Amniotic epithelial cell (primary cell): ENCODE measurements at regions not wholly inside any gene's neighbourhood (a gene's known extent, or its start where the extent isn't known, plus 50 kb on each side); places are given as distances from the start of the nearest gene placed in this dataset.
"Not testable (repeated sequence)": the region's sequence is repeated elsewhere in the genome, so short reads cannot be mapped to it uniquely, and the experiment has no call there.

Source experiments
- DNase-seq: peaks from one replicate; pipeline ENCODE4 v3.0.0-alpha.2; 2010; ENCODE audit warnings: low read depth

DNA sequence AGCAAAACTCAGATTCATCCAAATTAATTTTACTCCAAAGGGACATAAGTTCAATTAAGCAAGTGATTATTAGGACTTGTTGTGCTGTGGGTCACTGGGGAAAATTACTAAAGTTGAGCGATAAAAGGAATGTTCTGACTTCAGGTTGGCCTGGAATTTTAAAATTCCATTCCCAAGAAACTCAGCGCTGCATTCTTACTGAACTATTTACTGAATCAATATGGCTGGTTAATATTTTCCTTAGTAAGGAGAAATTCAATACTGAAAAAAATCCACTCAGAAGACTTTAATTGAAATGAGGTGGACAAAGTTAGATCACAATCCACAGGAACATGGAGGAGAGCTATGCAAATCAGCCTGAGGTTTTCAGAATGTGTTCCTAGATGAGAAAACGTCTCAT lies 578.9 kb upstream of the NR5A2 start:
- no peak for DNase-seq

DNA sequence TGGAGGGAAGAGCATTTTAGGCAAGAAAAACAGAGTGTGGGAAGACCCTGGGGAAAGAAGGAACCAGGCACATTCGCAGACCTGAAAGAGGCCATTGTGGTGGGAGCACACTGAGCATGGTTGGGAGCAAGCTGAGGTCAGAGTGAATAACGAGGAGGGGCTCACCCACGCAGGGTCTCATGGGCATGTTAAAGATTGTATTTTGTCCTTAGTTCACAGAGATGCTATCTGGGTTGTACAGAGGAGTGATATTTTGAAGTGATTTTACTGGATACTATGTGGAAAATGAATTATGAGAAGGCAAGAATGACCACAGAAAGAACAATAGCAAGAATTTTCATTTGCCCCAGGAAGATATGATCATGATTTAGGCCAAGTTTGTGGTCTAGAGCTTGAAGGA lies 578.3 kb upstream of the NR5A2 start:
- peak; percentile 45 for DNase-seq

DNA sequence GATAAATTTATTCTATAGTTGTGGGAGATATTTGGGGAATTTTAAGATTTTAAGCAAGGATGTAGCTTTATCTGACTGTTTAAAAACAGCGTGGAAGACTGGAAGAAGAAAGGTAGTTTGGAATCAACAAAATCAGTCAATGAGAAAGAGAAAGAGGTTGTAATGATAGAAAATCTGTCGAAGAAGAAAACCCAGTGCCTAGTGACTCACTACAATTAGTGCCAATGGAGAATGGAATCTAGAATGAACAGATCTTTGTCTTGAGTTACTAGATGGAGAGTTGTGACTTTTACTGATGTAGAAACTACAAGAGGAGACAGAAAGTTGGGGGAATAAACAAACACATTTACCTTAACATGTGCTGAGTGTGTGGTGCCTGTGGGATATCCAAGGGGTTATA lies 577.8 kb upstream of the NR5A2 start:
- no peak for DNase-seq

- DNase-seq = no peak
Measured at GRCh38 chr1:199452627-199453026, 574.9 kb upstream of the NR5A2 start.

DNA sequence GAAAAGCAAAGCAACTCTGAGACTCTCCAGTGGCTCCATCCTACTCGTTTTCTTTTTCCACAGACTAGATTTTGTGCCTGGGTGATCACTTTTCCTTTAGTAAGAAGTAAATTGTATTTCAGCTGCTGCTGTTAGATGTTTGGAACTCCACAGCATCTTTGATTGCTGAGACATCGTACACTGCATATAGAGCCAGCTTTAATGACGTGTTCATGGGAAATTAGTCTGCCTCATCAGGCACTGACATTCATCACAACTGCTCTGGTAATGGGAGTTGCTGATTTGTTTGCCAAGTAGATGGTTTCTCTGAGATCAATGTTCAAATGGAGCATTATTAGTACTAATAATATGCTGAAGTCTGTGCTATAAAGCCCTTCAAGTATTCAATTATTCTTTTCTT lies 573.8 kb upstream of the NR5A2 start:
- no peak for DNase-seq

GRCh38 chr1:199460933-199461332 lies 566.6 kb upstream of the NR5A2 start:
- DNase-seq = peak; percentile 17

DNA sequence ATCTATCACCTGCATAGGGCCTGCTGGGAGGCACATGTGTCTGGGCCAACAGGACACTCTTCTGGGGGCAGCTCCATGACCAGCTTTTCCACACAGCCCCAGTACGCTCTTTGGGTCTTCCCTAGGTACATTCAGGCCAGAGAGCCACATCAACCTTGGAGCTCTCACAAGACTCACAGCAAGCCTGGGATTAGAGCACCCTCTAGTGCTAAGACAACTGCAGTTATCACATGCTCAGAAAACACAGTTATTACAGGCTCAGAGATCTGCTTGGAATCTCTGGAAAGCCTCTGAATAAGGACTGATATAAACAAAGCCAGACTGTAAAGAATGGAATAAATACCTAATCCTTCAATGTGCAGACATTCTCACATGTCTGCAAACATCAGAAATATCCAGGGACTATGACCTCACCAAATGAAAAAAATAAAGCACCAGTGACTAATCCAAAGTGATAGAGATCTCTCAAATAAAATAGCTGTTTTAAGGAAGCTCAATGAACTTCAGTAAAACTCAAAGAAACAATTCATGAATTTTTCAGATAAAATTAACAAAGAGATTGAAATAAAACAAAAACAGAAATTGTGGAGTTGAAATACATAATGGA lies 563.9 kb upstream of the NR5A2 start:
- peak; percentile 79 for DNase-seq

GRCh38 chr1:199466961-199467360 lies 560.5 kb upstream of the NR5A2 start:
- no peak for DNase-seq

GRCh38 chr1:199472018-199472417 lies 555.5 kb upstream of the NR5A2 start:
- peak; percentile 71 for DNase-seq

GRCh38 chr1:199472978-199473377 lies 554.5 kb upstream of the NR5A2 start:
- DNase-seq = no peak

DNA sequence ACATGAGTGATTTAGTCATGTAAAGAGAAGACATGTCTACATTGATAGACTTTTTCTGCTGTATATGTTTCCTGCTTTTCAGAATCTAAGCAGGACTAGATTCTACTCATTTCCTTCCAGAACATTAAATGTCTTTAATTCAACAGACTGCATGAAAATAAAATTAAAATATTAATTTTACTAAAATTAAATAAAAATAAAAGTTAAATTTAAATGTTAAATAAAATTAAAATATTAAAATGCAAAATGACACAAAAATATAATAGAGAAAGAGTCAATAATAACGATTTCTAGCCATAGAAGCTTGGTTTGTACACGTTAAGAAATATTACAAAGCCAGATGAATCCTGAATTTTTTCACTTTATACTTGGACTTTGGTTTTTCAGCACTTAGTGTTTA lies 552.8 kb upstream of the NR5A2 start:
- DNase-seq = no peak

DNA sequence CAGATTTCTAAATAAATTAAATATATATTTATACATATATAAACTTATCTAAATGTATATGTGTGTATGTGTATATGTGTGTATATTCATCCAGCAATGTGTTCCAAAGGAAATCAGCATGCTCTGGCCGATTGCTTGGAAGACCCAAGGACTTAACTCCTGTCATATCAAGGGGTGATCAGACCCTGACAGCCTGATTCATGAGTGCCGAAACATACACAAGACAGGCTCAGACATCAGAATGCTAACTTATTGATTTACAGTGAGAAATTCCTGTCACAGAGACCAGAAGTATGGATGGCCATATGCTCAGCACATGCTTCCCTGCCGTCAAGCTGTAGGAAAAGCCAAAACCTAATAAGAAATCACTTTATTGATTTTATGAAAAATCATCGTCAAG lies 545.1 kb upstream of the NR5A2 start:
- no peak for DNase-seq

DNA sequence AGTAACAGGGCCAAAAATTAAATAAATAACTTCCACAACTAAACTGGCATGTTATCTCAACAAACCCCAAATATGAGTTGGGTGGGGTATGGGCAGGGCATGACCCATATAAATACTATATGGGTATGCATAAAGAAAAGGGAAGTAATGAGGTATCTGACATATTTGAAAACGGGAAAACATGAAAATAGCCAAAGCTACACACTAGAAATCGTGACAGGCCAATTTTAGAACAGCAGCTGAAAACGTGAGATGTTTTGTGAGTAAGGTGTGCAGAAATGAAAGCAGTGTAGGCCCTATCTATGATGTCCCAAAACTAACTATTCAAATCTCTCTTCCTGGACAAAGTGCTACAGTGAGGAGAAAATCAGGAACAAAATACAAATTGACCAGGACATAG lies 537.9 kb upstream of the NR5A2 start:
- DNase-seq = no peak

DNA sequence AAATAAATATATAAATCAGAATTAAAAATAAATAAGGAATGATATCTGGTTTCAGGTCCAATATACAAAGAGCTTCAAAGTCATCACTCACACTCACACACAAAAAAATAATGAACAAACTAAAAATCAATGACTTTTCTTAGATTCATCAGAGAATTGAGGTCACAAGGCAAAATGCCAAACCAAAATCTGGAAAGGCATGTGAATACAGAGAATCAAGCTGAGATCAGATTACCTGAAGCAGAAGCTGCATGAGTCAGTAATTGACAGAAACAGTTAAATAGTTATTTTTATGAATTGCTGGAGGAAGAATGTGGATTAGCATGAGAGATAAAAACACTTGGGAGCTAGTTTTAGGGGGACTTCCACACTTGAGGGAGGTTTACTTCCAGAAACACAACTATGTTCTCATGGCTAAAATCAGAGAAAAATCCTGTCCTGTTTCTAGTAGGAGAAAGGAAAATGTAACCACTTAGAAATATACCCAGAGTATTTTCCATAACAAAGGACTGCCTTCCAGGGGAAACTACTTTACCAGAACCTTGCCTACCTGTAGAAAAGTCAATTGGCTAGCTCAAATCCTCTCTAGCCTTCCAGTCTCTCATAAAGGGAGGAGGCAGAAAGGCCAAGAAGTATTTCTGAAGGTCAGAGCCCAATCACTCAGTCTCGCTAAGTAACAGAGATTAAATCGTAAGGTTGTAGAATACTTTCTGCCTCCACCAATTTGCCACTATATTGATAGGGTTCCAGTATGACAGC lies 536.6 kb upstream of the NR5A2 start:
- peak; percentile 53 for DNase-seq

GRCh38 chr1:199495432-199495831 lies 532.1 kb upstream of the NR5A2 start:
- no peak for DNase-seq

DNA sequence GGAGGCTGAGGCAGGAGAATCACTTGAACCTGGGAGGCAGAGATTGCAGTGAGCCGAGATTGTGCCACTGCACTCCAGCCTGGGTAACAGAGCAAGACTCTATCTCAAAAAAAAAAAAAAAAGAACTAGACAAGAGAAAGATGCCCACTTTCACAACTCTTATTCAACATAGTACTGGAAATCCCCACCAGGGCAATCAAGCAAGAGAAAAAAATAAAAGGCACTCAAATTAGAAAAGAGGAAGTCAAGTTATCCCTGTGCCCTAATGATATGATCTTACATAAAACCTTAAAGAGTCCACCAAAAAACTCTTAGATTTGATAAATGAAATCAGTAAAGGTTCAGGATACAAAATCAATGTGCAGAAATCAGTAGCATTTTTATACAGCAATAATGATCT lies 528.7 kb upstream of the NR5A2 start:
- DNase-seq = not testable (repeated sequence)

DNA sequence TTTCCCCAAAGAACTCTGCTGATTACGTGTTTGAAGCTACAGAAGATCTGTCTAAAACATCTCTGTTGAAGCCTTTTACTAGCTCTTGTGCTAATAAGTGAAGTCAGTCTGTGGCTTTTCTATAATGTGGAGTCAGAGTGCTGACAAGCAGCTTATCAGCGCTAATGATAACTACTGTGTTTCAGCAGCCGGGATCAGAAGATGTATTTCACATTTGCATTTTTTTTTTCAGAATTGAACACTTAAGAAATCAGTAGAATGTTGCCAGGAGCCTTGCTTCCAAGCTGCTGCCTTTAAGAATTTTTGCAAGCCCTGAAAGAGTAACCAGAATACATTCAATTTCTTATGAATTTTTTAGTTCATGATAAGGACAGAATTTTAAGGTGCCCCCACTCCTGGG lies 519.4 kb upstream of the NR5A2 start:
- DNase-seq = no peak

DNA sequence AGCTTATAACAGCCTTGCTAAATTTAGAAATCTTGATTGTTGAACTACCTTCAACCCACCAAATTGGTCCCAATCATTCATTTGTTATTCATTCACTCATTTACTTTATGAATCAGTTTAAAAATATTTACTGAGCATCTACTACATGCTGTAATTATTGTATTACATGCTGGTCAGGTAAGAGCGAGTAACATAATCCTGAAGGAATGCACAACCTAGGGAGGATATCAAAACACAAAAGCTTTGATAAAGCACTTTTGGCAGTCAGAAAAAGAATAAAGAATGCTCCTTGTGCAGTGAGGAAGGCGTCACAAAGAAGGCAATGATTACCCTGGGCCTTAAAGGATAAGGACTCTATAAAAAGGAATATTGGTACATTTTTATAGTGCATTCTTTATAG lies 518.9 kb upstream of the NR5A2 start:
- DNase-seq = no peak

GRCh38 chr1:199509456-199509855 lies 518.1 kb upstream of the NR5A2 start:
- no peak for DNase-seq

DNA sequence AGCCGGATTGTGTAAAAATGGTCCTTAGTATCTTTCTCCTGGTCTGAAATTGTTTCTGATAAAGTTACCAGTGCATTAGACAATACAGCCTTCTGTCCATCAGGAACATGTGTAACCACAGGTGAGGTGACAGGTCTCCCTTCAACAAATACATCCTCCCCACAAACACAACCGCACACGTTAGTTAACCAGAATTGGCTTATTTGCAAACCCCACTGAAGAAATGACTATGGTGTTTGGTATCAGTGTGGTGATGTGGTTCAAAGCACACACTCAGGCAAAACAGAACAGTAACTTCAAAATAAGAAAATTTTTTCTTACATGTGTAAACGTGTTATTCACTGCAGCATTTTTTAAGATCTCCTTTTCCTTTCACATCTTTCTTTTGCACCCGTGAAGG lies 517.2 kb upstream of the NR5A2 start:
- DNase-seq = no peak

GRCh38 chr1:199512037-199512710 lies 515.3 kb upstream of the NR5A2 start:
- DNase-seq = peak; percentile 4

GRCh38 chr1:199515261-199515660 lies 512.2 kb upstream of the NR5A2 start:
- DNase-seq = no peak

DNA sequence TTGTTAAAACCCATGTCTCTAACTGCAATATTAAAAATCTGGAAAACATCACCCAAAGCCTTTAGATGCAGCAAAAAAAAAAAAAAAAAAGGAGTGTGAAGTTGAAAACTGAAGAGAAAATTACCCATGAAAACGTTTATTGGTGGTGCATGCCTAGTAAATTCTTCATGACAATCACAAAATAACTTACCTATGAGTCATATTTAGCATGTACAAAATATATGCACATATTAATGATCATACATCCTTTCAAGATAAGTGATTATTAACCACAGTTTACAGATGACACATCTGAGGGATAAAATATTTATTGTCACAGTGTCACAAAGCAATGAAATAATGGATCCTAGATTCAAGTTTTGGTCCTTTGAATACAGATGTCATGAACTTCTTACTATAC lies 505.2 kb upstream of the NR5A2 start:
- DNase-seq = peak; percentile 2
